ENCODE measurements at regions not wholly inside any gene's neighbourhood (a gene's known extent, or its start where the extent isn't known, plus 50 kb on each side); places are given as distances from the start of the nearest gene placed in this dataset.
"Not testable (repeated sequence)": the region's sequence is repeated elsewhere in the genome, so short reads cannot be mapped to it uniquely, and the experiment has no call there.

DNA sequence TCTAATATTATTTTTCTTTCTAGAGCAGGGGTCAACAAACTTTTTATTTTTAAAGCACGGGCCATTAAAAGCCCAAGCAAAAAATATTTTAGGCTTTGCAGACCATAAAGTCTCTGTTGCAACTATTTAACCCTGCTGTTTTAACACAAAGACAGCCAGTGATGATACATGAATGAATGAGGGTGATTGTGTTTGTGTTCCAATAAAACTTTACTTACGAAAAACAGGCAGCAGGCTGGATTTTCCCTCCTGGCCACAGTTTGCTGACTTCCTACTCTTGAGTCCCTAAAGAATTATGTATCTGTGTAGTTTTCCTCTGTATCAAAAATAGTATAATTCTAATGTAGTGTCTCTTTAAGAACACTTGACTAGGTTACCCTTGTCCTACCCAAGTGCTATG, 402.0 kb downstream of the ADCYAP1 start:
- DNase-seq = no peak

DNA sequence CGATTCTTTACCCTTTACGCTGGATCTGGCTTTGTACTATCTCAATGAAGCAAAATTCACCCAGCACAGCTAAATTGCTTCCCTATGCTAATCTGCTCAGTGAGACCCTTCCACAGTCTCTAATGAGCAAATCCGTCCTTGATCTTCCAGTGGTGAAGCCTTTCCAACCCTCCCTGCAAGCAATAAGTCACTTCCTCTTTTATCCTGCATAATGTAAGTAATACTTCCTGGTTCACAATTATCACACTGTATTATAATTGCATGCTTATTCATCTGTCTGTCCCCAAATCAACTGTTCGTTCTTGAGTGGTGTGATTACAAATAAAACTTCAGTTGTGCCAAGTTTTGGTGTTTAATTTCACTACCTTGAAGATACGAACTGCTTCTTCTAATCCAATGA, 404.0 kb downstream of the ADCYAP1 start:
- DNase-seq = no peak

DNA sequence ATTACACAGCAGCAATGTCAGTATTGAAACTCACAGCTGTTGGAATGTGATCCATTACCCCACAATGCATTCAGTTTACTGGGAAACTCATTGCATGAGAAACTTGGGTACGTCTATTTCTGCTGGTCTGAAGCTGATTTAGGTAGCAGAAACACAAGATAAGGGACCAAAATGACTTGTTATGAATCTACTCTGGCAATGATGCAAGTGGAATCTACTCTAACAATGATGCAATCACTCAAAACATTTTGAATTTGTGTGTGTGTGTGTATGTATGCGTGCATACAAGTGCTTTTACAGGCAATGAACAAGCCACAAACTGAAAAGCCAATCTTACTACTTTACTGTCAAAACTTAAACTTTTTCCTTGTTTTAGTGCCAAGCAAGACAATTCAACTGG, 406.7 kb downstream of the ADCYAP1 start:
- no peak for DNase-seq

DNA sequence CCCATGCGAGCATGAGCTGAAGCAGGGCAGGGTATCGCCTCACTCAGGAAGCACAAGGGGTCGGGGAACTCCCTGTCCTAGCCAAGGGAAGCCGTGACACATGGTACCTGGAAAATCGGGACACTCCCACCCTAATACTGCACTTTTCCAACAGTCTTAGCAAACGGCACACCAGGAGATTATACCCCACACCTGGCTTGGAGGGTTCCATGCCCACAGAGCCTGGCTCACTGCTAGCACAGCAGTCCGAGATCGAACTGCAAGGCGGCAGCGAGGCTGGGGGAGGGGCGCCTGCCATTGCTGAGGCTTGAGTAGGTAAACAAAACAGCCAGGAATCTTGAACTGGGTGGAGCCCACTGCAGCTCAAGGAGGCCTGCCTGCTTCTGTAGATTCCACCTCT, 430.7 kb downstream of the ADCYAP1 start:
- DNase-seq = not testable (repeated sequence)

DNA sequence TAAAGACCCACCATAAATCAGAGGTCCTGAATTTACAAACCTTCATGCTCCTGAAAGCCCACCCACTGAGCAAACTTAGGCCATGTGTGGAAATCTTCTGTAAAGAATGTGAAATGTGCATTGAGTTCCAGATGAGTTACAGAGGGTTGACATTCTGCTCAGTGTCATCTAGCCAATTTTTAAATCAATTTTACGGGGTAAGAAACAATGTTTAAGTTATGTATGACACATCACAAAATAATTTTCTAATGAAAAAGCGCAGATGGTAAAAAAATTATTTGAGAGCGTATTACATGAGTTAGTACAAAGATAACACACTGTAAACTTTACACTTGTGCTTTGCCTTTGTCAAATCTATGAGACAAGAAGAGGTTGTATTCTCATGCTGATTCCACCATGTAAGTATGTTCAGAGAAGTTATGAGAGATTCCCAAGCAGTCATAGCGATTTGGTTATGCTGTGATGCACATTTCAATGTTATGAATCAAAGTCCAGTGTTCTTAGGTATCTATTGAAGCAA, 446.3 kb downstream of the ADCYAP1 start:
- peak; percentile 1 for DNase-seq

DNA sequence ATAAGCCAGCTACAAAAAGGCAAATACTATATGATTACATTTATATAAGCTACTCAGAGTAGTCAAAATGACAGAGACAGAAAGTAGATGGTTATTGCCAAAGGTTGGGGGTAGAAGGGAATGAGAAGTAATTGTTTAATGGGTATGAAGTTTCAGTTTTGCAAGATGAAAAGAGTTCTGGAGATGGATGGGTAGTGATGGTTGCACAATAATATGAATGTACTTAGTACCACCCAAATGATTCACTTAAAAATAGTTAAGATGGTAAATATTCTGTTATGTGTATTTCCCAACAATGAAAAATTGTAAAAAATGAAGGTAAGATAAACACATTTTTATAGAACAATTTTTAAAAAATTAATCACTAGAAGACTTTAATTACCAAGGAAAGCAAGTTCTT, 448.4 kb downstream of the ADCYAP1 start:
- DNase-seq = no peak

DNA sequence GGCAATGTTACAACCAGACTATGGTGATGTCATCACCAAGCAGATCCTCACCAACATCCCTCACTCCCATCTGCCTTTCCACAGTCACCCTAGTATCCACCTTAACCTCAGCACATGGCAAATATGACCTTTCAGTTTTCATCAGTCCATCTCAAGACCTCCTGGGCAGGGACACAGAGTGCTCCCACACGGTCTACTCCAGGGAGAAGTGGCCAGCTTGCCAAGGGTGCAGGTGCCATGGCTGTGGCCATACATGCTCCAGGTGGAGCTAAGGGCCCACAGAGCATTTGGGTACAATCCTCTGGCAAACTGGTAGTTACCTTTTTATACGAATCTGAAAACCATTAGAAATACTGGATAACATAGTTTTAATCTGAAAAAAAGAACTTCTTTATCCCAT, 453.1 kb downstream of the ADCYAP1 start:
- DNase-seq = no peak

DNA sequence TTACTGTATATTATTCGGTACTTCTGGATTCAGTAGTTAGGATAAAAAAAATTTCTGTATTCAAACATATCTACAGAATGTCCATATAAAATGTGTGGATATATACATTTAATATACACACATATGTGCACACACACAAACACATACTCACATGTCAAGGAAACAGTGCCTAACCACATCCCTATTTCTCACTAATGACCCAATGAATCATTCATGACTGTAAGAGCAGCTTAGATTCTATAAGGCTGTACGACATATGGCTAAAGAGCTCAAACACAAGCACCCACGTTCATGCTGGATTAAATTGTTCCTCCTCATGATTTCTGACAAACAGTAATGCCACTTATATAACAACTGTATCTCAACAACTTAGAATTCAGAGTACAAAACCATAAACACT, 457.3 kb downstream of the ADCYAP1 start:
- no peak for DNase-seq

DNA sequence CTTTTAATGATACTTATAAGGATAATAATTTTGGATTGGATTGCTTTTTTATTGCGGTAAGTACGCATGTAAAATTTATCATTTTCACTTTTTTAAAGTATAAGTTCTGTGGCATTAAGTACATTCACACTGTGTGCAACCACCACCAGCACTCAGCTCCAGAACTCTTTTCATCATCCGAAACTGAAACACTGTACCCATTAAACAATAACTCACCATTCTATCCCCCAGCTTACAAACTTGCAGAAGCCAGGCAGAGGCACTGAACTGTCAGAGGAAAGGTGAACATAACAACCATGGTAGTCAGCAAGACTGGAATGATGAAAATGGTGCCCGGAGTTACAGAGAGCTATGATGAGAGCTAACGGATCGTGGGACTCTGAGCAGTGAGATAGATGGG, 465.9 kb downstream of the ADCYAP1 start:
- DNase-seq = no peak

DNA sequence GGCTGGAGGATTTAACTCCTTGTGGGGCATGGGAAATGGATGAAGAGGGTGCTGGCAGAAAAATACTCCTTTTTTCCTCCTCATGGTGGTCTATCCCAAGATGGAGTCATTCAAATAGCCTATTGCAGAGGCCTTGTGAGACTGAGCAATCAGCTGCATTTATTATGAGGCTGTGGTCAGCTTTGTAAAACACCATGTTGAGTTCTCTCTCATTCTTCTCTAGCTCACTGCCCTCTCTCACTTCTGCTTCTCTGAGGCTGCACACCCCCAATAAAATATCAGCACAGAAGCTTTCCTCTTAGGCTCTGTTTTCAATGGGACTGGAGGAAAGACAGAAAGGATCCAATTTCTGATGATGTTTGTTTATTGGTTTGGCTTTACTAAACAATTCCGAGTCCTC, 467.1 kb downstream of the ADCYAP1 start:
- DNase-seq = no peak

DNA sequence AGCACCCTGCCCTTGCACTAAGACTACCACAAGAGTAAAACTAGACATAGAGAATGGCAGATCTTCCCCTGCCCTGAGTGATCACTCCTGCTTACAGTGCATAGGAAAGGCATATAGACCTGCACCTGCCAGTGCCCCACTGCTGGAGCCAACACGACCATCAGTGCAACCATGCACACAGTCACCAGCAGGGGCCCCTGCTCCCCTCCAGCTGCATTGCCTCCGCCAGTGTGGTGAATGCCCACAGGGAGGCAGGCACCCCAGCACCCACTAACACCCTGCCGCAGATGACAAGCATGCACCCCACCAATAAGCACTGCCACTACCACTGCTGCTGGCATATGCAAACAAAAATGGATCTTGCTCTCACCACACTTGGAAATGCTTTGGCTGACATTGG, 478.8 kb downstream of the ADCYAP1 start:
- no peak for DNase-seq

DNA sequence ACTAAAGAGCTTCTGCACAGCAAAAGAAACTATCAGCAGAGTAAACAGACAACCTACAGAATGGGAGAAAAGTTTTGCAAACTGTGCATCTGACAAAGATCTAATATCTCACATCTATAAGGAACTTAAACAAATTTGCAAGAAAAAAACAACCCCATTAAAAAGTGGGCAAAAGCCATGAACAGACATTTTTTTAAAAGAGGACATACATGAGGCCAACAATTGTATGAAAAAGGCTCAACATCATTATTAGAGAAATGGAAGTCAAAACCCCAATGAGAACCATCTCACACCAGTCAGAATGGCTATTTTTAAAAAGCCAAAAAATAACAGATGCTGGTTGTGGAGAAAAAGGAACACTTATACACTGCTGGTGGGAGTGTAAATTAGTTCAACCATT, 483.8 kb downstream of the ADCYAP1 start:
- not testable (repeated sequence) for DNase-seq

DNA sequence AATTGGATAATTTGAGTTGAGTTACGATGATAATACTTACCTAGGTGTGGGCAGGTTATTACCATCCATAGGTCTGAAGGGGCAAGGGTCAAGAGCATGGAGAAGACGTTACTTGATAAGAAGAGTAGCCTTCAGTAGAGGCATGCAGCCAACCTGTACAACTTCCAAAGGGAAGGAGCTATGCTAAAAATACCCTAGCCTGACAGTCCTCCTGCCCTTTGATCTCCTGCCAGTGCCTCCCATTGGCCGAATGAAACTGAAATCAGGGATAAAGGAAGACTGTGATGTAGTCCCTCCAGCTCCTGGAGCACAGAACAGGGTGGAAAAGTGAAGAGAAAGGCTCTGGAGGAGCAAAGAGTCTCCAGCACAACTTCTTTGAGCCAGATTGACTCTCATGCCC, 487.4 kb downstream of the ADCYAP1 start:
- no peak for DNase-seq

DNA sequence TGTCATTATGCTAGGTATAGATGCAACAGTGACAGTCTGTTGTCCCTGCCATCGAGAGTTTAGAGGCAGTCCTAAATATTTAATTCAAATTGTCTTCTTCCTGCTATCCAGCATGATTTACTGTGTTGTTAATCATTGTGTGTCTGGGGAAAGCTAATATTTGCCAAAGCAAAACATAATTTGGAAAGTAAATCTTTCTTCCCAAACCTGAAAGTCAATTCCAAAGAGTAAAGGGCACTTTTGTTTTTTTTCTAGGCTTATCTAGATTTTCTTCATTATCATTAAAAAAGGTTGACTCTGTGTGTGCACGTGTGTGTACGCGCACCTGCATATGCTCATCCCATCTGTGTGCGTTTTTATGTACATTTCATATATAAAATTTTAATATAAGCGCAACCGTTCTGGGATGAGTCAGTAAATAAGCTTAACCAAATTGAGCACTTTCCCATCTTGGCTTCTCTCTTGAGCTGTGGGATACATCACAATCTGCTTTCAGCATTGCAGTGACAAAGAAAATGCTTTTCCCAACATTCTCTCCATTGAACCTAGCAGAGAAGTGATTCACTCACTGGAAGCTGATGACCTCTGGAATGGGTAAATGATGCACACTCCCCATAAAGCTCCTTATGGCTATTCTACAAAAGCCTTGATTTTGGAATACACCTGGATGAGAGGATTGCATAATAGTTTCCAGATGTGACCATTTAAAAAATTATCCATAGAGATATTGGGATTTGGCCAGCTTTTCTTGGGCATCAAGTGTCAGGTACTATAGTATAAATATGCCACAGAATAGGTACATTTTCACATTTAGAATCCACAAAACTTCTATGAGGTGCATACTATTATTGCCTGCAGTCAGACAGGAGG, 488.4 kb downstream of the ADCYAP1 start:
- DNase-seq = no peak

DNA sequence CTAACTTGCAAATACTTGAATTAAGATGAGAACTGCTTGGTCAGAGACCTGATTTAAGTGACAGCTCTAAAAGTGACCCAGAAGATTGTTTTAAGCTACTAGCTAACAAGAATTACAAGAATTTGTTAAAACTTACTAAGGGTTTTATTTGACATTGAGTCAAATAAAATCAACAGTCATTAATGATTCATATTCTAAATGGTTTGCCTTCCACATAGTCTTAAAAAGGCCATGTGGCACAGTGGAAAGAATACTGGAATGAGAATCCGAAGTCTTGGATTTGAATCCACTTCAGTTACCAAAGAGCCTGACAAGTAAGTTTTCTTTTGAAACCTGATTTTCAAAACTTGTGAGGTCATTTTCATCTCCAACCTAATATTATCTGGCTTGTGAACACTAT, 489.3 kb downstream of the ADCYAP1 start:
- DNase-seq = no peak

DNA sequence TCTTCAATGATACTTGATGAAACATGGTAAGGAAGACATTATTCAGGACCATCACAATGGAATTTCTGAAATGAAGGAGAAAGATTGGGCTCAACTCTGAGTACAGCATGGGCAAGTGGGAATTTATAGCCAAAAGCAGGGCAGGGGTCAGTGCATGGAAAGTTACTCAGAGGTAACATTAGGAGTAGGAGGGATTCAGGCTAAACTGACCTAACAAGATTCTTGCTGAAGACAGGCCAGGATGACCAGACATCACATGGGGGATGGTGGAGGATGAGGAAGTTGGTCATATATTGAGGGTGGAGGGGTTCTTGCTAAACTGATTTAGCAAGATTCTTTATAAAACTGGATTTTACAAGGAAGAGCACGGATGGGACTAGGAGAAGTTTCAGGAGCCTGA, 489.8 kb downstream of the ADCYAP1 start:
- DNase-seq = no peak

DNA sequence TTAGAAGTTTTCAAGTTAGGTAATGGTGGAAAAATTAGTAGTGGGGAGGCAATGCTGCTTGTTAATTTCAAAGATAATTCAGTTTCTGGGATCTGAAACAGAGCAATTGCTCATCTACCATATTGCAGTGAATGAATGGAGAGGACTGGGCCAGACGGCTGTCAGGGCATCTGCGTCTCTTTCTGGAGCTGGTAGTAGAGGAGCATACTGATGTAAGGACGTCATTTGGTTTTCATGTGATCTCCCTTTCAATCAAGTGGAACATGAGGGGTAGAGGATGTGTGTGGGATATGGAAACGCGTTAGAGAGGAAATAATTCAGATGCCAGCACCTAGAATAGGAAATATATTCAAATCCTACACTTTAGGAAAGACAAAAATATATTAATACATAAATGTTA, 490.3 kb downstream of the ADCYAP1 start:
- no peak for DNase-seq

DNA sequence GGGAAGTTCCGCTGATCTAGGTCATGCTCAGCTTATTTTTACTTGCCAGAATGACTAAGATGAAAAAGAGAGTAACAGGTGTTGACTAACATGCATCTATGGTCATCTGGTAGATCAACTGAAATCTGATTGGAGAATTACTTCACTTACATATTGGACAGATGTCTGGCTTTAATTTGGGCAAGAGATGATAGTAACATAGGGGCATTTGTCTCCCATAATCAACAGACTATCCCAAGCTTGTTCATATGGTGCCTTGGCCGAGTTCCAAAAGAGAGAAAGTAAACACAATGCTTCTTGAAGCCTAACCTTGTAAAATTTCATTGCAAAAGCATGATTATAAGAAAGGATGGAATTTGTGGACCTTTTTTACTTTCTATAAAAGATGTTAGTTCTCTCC, 503.7 kb downstream of the ADCYAP1 start:
- DNase-seq = no peak

DNA sequence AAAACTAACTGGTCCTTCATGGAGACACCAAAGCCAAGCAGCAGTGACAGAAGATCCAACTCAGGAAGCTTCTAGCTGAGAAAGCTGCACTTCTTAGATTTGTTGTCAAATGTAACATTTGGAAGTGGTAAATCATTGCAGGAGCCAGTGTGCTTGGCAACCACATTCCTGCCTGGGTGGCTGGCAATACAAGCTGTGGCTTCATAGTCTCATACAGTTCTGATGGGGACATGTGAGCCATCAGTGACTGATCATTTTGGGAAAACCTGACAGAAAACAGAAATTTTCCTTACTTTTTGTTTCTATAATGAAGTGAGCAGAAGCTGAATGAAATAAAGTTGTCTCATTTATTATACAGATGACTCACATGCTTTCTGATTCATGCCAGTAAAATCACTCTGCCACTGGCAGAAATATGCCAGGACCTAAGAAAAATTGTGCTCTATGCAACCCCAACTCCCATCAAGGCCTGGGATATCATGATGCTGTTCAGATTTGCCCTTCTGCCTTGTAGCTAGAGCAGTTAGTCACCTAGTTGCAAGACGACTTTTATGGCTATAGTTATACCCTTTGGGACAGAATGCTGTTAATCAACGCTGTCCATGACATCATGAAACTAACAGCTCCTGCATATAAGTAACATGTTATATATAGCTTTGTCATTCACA, 508.1 kb downstream of the ADCYAP1 start:
- no peak for DNase-seq

DNA sequence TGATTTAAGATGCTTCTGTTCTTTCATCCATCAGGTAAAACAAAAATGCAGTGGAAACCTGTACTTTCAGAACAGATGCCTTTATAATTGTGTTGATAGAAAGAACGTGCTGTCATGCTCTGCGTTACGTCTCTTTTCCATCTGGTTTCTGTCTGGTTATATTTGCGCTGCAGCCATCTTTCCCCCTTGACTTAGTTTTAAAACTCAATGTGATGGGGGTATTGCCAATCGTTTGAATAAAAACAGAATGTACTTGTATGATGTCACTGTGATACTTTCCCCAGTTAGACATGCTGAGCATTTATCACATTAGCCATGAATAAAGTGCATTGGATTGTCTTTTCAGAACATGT, 508.6 kb downstream of the ADCYAP1 start:
- DNase-seq = no peak

DNA sequence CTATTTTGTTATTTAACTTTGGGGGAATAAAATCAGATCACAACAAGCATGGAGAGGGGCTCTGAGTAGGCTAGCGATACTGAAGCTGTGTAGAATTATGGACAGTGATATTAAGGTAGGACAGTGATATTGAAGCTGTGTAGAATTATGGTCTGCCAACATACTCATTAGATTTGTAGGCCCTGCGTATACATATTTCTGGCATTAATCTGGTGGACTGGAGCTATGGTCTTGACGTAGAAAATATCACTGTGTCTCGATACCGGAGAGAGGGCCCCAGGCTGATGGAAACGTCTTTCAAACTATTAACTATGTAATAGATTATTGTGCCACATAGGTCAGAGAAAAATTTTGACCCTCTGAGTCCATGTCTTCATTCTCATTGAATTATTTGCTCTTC, 511.4 kb downstream of the ADCYAP1 start:
- no peak for DNase-seq

DNA sequence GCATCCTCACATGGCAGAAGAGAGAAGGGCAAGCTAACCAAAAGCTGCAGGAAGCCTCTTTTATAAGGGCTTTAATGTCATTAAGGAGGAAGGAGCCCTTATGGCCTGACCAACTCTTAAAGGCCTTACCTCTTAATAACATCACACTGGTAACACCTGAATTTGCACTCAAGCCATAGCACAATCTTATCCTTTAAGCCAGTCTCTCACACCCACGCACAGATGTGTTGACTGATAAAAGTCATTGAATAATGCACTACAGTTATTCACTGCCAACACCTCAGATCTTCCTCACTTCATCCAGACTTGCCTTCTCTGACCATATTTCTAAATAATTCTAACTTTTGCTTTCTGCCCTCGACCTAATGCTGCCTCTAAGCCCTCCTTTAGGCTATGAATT, 516.8 kb downstream of the ADCYAP1 start:
- DNase-seq = no peak

DNA sequence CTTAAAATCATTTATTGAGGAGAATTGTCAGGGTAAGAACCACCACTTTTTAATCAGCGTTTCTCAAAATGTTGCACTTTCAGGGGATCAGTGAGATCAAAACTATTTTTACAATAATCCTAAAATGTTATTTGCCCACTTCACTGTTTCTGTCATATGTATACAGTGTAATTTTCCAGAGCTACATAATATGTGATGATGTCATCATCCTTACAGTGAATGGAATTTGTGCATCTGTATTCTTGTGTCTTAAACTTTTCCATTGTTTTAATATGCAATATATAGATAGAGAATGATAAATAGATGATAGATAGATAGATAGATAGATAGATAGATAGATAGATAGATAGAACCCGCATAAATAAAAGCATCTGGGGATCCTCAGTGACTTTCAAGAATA, 518.0 kb downstream of the ADCYAP1 start:
- no peak for DNase-seq

DNA sequence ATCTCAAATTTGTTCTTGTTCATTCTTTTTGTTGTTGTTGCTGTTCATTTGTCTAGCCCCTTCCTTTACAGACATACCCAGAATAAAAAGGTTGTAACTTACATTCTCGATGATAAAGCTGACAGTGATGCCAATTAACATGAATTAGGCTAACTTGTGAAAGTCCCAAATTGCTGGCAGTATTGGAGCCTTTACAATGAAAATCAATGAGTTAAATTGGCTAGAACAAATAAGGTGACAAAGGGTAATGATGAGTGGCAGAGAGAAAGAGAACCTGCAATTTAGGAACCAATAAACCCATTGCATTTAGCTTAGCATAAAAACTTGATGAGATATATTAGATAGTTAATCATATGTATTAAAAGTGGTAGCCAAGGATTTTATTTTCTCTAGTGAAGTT, 521.0 kb downstream of the ADCYAP1 start:
- DNase-seq = no peak

DNA sequence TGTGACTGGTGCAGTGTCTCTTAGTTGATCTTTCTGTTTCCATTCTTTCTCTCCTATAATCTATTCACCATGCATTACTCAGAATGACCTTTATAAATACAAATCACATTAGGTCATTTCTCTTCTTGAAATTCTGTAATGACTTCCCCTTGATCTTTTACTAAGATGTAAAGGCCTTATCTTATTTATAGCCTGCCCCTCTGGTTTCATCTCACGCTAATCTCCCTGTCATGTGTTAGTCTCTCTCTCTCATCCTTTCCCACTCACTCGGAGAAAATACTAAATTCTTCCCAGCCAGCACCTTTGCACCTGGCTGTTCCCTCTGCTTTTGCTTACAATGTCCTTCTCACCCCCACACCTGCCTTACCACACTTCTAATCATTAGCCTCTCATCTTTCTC, 530.8 kb downstream of the ADCYAP1 start:
- no peak for DNase-seq

Measured in fibroblast of skin of right biceps (primary cell).